Panc1 (cell line): ENCODE measurements at regions not wholly inside any gene's neighbourhood (a gene's known extent, or its start where the extent isn't known, plus 50 kb on each side); places are given as distances from the start of the nearest gene placed in this dataset.

ENCODE experiments used
- ATAC-seq: fragments of 200-7000 bp; cut with Tn5 transposase; 2 replicates; pipeline ENCODE4 v1.9.1; 2020; ENCODE audit warnings: mild to moderate bottlenecking, moderate library complexity
- BruUV-seq: library from RNA; stranded (reverse); fragments of 400-500 nt; replicated peaks from 2 replicates; lab custom pipeline; 2021; lab: Mats Ljungman, UMichigan
- CTCF ChIA-PET: fragments of 300-600 bp; sonication (Branson Sonifier 250); formaldehyde crosslinking; loops from one replicate; lab custom pipeline; 2022; ENCODE audit warnings: antibody characterized with exemption; lab: Charles Lee
- POLR2A ChIA-PET: fragments of 300-600 bp; sonication (Branson Sonifier 250); formaldehyde crosslinking; loops from one replicate; lab custom pipeline; 2022; ENCODE audit warnings: antibody characterized with exemption; lab: Charles Lee
- DNase-seq: peaks from one replicate; pipeline ENCODE4 v3.0.0-alpha.2; 2010; ENCODE audit warnings: low read depth, low spot score
- H3K27ac ChIP-seq: 2 replicates; pipeline ENCODE4 v1.5.1; 2011; ENCODE audit warnings: mild to moderate bottlenecking, low read length, inconsistent platforms
- H3K27me3 ChIP-seq: fragments of 200-500 bp; sonication (Bioruptor generic); 2 replicates; pipeline ENCODE4 v1.6.0; 2014; ENCODE audit warnings: low read length, inconsistent platforms; ENCODE audit not compliant: control insufficient read depth, insufficient read depth
- H3K36me3 ChIP-seq: fragments of 200-500 bp; sonication (Bioruptor generic); 2 replicates; pipeline ENCODE4 v1.5.1; 2014; ENCODE audit warnings: inconsistent platforms, mild to moderate bottlenecking, low read length, moderate library complexity; ENCODE audit not compliant: control insufficient read depth, insufficient read depth
- H3K4me1 ChIP-seq: 2 replicates; pipeline ENCODE4 v1.5.1; 2011; ENCODE audit warnings: inconsistent platforms, mild to moderate bottlenecking, low read length, moderate library complexity; ENCODE audit not compliant: control insufficient read depth, insufficient read depth
- H3K4me3 ChIP-seq, 2 experiments: 2 replicates each; pipeline ENCODE4 v1.5.1; 2011 to 2012; ENCODE audit warnings: low read depth in 2 of 2, low read length in 2 of 2, mild to moderate bottlenecking in 2 of 2, inconsistent platforms in 1 of 2, moderate library complexity in 1 of 2
- H3K9me3 ChIP-seq: fragments of 200-500 bp; sonication (Bioruptor generic); 2 replicates; pipeline ENCODE4 v1.5.1; 2014; ENCODE audit warnings: low read depth, mild to moderate bottlenecking, inconsistent platforms, low read length, moderate library complexity; ENCODE audit not compliant: control insufficient read depth, insufficient read depth
- CTCF ChIP-seq: fragments of 450-650 bp; IDR thresholded peaks from 2 replicates; pipeline ENCODE4 v1.5.1; 2017; ENCODE audit warnings: mild to moderate bottlenecking
- POLR2AphosphoS5 ChIP-seq: IDR thresholded peaks from 2 replicates; pipeline ENCODE4 v1.6.1; 2012; ENCODE audit warnings: mild to moderate bottlenecking, low read depth, low read length, moderate library complexity
- REST ChIP-seq, 2 experiments: IDR thresholded peaks; 2 replicates each; pipeline ENCODE4 v1.6.1; 2011 to 2012; ENCODE audit warnings: low read depth in 2 of 2, control low read depth in 1 of 2, low read length in 1 of 2, mild to moderate bottlenecking in 1 of 2, moderate library complexity in 1 of 2; ENCODE audit not compliant: insufficient read depth in 1 of 2
- SIN3A ChIP-seq: IDR thresholded peaks from 2 replicates; pipeline ENCODE4 v1.6.1; 2012; ENCODE audit warnings: low read depth, mild to moderate bottlenecking, low read length, moderate library complexity, borderline replicate concordance; ENCODE audit not compliant: insufficient read depth
- TCF7L2 ChIP-seq: IDR thresholded peaks from 2 replicates; pipeline ENCODE4 v1.6.1; 2011; ENCODE audit warnings: mild to moderate bottlenecking, low read depth, low read length, inconsistent platforms
- in situ Hi-C: cut with HindIII; loops from 2 replicates; pipeline ENCODE4 v1.10.0; 2016; ENCODE audit warnings: low sequenced_read_pairs, low pct_unique_long_range_greater_than_20kb
- intact Hi-C: fragments of 100-400 bp; cut with micrococcal nuclease; formaldehyde crosslinking; loops from one replicate; pipeline ENCODE4 v1.10.0; 2022; ENCODE audit not compliant: unreplicated experiment

- no TSS peak for BruUV-seq
- ATAC-seq (no peak), DNase-seq (no peak)
- in situ Hi-C loops (no loop called here), intact Hi-C loops (no loop called here)
- TF ChIP-seq CTCF (no peak), TCF7L2 (no peak), POLR2AphosphoS5 (no peak), REST (IDR thresholded peaks at IDR 0.05; ENCODE audit: insufficient read depth in 1 of 2, low read depth in 2 of 2, low read length in 1 of 2) (no peak), SIN3A (no peak)
- POLR2A ChIA-PET = no interaction called here
- Histone ChIP-seq H3K36me3 (no peaks in the 10 kb centered on the region), H3K4me1 (no peaks in the 10 kb centered on the region), H3K4me3 (no peak overlapping the region), H3K27ac (no peak overlapping the region), H3K27me3 (no peaks in the 10 kb centered on the region), H3K9me3 (no peaks in the 10 kb centered on the region)
- CTCF ChIA-PET = no interaction called here
These were observed 692.6 kb downstream of the DIAPH3 start for GRCh38 chr13:59471106-59471505.

- H3K4me1 ChIP-seq = no peaks in the 10 kb centered on the region
- ATAC-seq (no peak), DNase-seq (no peak)
- in situ Hi-C loops = no loop called here
- POLR2A ChIA-PET = no interaction called here
- H3K4me3 ChIP-seq = no peak overlapping the region
- no peaks in the 10 kb centered on the region for H3K27me3 ChIP-seq
- intact Hi-C loops = no loop called here
- BruUV-seq = no TSS peak
- no peak overlapping the region for H3K27ac ChIP-seq
- H3K36me3 ChIP-seq = no peaks in the 10 kb centered on the region
- H3K9me3 ChIP-seq = no peaks in the 10 kb centered on the region
- CTCF ChIA-PET = no interaction called here
- TF ChIP-seq SIN3A = no peak
- no peak for TF ChIP-seq REST (IDR thresholded peaks at IDR 0.05; ENCODE audit: insufficient read depth in 1 of 2, low read depth in 2 of 2, low read length in 1 of 2)
- TF ChIP-seq CTCF = no peak
- TF ChIP-seq TCF7L2 = no peak
- no peak for TF ChIP-seq POLR2AphosphoS5
These were observed 691.6 kb downstream of the DIAPH3 start for GRCh38 chr13:59472134-59472533.
